Loucy (cell line): ENCODE measurements at regions not wholly inside any gene's neighbourhood (a gene's known extent, or its start where the extent isn't known, plus 50 kb on each side); places are given as distances from the start of the nearest gene placed in this dataset.

Source experiments
- H2AFZ ChIP-seq: fragments of 200-600 bp; sonication (generic); 2 replicates; pipeline ENCODE4 v1.6.0; 2016; ENCODE audit warnings: antibody characterized with exemption, mild to moderate bottlenecking, low read length, moderate library complexity
- H3F3A ChIP-seq: fragments of 200-600 bp; 2 replicates; pipeline ENCODE4 v1.6.0; 2016; ENCODE audit warnings: antibody characterized with exemption, low read depth, mild to moderate bottlenecking
- H3K27me3 ChIP-seq: fragments of 200-600 bp; sonication (generic); 2 replicates; pipeline ENCODE4 v1.6.1; 2014; ENCODE audit warnings: low read length, mild to moderate bottlenecking; ENCODE audit not compliant: insufficient read depth, poor library complexity, severe bottlenecking
- H3K36me3 ChIP-seq: fragments of 200-600 bp; sonication (generic); 2 replicates; pipeline ENCODE4 v1.6.1; 2016; ENCODE audit warnings: low read length; ENCODE audit not compliant: insufficient read depth
- H3K4me1 ChIP-seq: fragments of 200-600 bp; sonication (generic); 2 replicates; pipeline ENCODE4 v1.5.1; 2014; ENCODE audit warnings: low read length, mild to moderate bottlenecking; ENCODE audit not compliant: insufficient read depth, poor library complexity, severe bottlenecking
- H3K4me2 ChIP-seq: fragments of 200-600 bp; sonication (generic); 2 replicates; pipeline ENCODE4 v1.6.0; 2014; ENCODE audit warnings: antibody characterized with exemption, low read length, low read depth, mild to moderate bottlenecking; ENCODE audit not compliant: poor library complexity, severe bottlenecking
- H3K4me3 ChIP-seq: fragments of 200-600 bp; sonication (generic); 2 replicates; pipeline ENCODE4 v1.5.1; 2014; ENCODE audit warnings: low read length, mild to moderate bottlenecking, mixed read lengths; ENCODE audit not compliant: poor library complexity, severe bottlenecking
- H3K79me2 ChIP-seq: fragments of 200-600 bp; sonication (generic); 2 replicates; pipeline ENCODE4 v1.6.1; 2014; ENCODE audit warnings: low read length; ENCODE audit not compliant: insufficient read depth
- H3K9ac ChIP-seq: fragments of 200-600 bp; sonication (generic); 2 replicates; pipeline ENCODE4 v1.6.0; 2014; ENCODE audit warnings: mild to moderate bottlenecking, low read depth, low read length, moderate library complexity; ENCODE audit not compliant: poor library complexity, severe bottlenecking
- H3K9me2 ChIP-seq: fragments of 200-600 bp; sonication (generic); replicated peaks from 2 replicates; pipeline ENCODE4 v1.6.1; 2016; ENCODE audit warnings: low read depth, low read length, mixed read lengths
- H3K9me3 ChIP-seq: fragments of 200-600 bp; sonication (generic); 2 replicates; pipeline ENCODE4 v1.6.1; 2014; ENCODE audit warnings: mild to moderate bottlenecking, antibody characterized with exemption, low read length, low read depth; ENCODE audit not compliant: insufficient read depth
- H4K20me1 ChIP-seq: fragments of 200-600 bp; sonication (generic); 2 replicates; pipeline ENCODE4 v1.6.0; 2014; ENCODE audit warnings: antibody characterized with exemption, low read length, mild to moderate bottlenecking; ENCODE audit not compliant: insufficient read depth, poor library complexity, severe bottlenecking
- CTCF ChIP-seq: fragments of 200-600 bp; sonication (generic); conservative IDR thresholded peaks from 2 replicates; pipeline ENCODE4 v1.5.1; 2014; ENCODE audit warnings: mild to moderate bottlenecking, antibody characterized with exemption, low read length
- EZH2phosphoT487 ChIP-seq: fragments of 200-600 bp; IDR thresholded peaks from 2 replicates; pipeline ENCODE4 v1.6.1; 2018; ENCODE audit warnings: antibody characterized with exemption, mild to moderate bottlenecking, moderate library complexity, borderline replicate concordance

GRCh38 chr18:76219023-76219422, 276.0 kb downstream of the ZNF516 start:
- no peaks in the 10 kb centered on the region for H3K9me2 ChIP-seq
- peaks cover under 1% of the 10 kb centered on the region for H3K4me1 ChIP-seq
- H3K36me3 ChIP-seq: no peaks in the 10 kb centered on the region
- no peak overlapping the region for H3K4me2 ChIP-seq
- H3K27me3 ChIP-seq: no peaks in the 10 kb centered on the region
- H4K20me1 ChIP-seq: no peaks in the 10 kb centered on the region
- H2AFZ ChIP-seq: no peak overlapping the region
- no peaks in the 10 kb centered on the region for H3K9me3 ChIP-seq
- H3K9ac ChIP-seq: no peak overlapping the region
- TF ChIP-seq EZH2phosphoT487: no peak
- no peak for TF ChIP-seq CTCF
- H3F3A ChIP-seq: no peaks in the 10 kb centered on the region
- H3K4me3 ChIP-seq: no peak overlapping the region
- no peaks in the 10 kb centered on the region for H3K79me2 ChIP-seq

- H3K9me2 ChIP-seq: no peaks in the 10 kb centered on the region
- no peaks in the 10 kb centered on the region for H3K79me2 ChIP-seq
- H3K4me1 ChIP-seq: peaks cover 14% of the 10 kb centered on the region
- no peaks in the 10 kb centered on the region for H3K27me3 ChIP-seq
- no peak overlapping the region for H3K4me3 ChIP-seq
- H3F3A ChIP-seq: no peaks in the 10 kb centered on the region
- no peaks in the 10 kb centered on the region for H3K9me3 ChIP-seq
- no peaks in the 10 kb centered on the region for H4K20me1 ChIP-seq
- no peak overlapping the region for H3K4me2 ChIP-seq
- TF ChIP-seq EZH2phosphoT487 (no peak), CTCF (no peak)
- H3K9ac ChIP-seq: no peak overlapping the region
- H3K36me3 ChIP-seq: no peaks in the 10 kb centered on the region
- H2AFZ ChIP-seq: no peak overlapping the region
These were observed 278.9 kb downstream of the ZNF516 start for GRCh38 chr18:76216096-76216495.

GRCh38 chr18:76213991-76214390, 281.1 kb downstream of the ZNF516 start:
- Histone ChIP-seq H3K79me2 (no peaks in the 10 kb centered on the region), H4K20me1 (no peaks in the 10 kb centered on the region), H3K4me2 (peak overlapping the region; percentile 52), H3F3A (no peaks in the 10 kb centered on the region), H3K36me3 (no peaks in the 10 kb centered on the region), H3K9me2 (no peaks in the 10 kb centered on the region), H3K4me1 (peaks cover 14% of the 10 kb centered on the region), H3K4me3 (no peak overlapping the region), H3K9me3 (no peaks in the 10 kb centered on the region), H3K9ac (no peak overlapping the region), H3K27me3 (no peaks in the 10 kb centered on the region), H2AFZ (0 out of 2 replicates have a peak overlapping the region, but pooled peaks have one; percentile 41)
- TF ChIP-seq EZH2phosphoT487: no peak
- no peak for TF ChIP-seq CTCF
